IMR-90 (cell line): ENCODE measurements at regions not wholly inside any gene's neighbourhood (a gene's known extent, or its start where the extent isn't known, plus 50 kb on each side); places are given as distances from the start of the nearest gene placed in this dataset.

Experiments used
- ATAC-seq: fragments of 200-7000 bp; cut with Tn5 transposase; 2 replicates; pipeline ENCODE4 v1.9.1; 2020; ENCODE audit warnings: low read depth, mild to moderate bottlenecking, moderate library complexity
- BruUV-seq: library from RNA; stranded (reverse); fragments of 400-500 nt; replicated peaks from 2 replicates; lab custom pipeline; 2021; lab: Mats Ljungman, UMichigan
- CTCF ChIA-PET: fragments of 300-600 bp; formaldehyde crosslinking; extraction: SDS; loops from one replicate; lab custom pipeline; 2021; ENCODE audit warnings: antibody characterized with exemption; lab: Yijun Ruan, JAX
- POLR2A ChIA-PET: fragments of 300-600 bp; sonication (Branson Sonifier 250); formaldehyde crosslinking; loops from one replicate; lab custom pipeline; 2022; ENCODE audit warnings: antibody characterized with exemption; ENCODE audit not compliant: unreplicated experiment; lab: Charles Lee
- DNase-seq: peaks from one replicate; pipeline ENCODE4 v3.0.0; 2013
- H2AFZ ChIP-seq: replicated peaks from 2 replicates; pipeline ENCODE3; 2013; ENCODE audit warnings: low read length, mild to moderate bottlenecking; ENCODE audit not compliant: poor library complexity
- H2AK5ac ChIP-seq: 2 replicates; pipeline ENCODE4 v1.6.1; 2013; ENCODE audit warnings: low read depth, low read length, inconsistent platforms
- H2AK9ac ChIP-seq: replicated peaks from 2 replicates; pipeline ENCODE3; 2013; ENCODE audit warnings: mild to moderate bottlenecking, low read depth, low read length, moderate library complexity; ENCODE audit not compliant: poor library complexity
- H2BK120ac ChIP-seq: 2 replicates; pipeline ENCODE4 v1.6.1; 2013; ENCODE audit warnings: low read depth, low read length, inconsistent platforms
- H2BK15ac ChIP-seq: 3 replicates; pipeline ENCODE4 v1.6.1; 2013; ENCODE audit warnings: low read depth, low read length, inconsistent platforms
- H2BK20ac ChIP-seq: 2 replicates; pipeline ENCODE4 v1.6.1; 2013; ENCODE audit warnings: low read depth, mild to moderate bottlenecking, inconsistent platforms, low read length, moderate library complexity
- H2BK5ac ChIP-seq: 2 replicates; pipeline ENCODE4 v1.6.1; 2013; ENCODE audit warnings: mild to moderate bottlenecking, low read depth, low read length, inconsistent platforms; ENCODE audit not compliant: poor library complexity, severe bottlenecking
- H3K14ac ChIP-seq: replicated peaks from 2 replicates; pipeline ENCODE4 v1.6.1; 2013; ENCODE audit warnings: low read depth, low read length, inconsistent platforms
- H3K18ac ChIP-seq: 2 replicates; pipeline ENCODE4 v1.6.1; 2013; ENCODE audit warnings: low read depth, low read length, control low read depth
- H3K23ac ChIP-seq: 2 replicates; pipeline ENCODE4 v1.6.1; 2013; ENCODE audit warnings: low read depth, low read length, inconsistent platforms
- H3K27ac ChIP-seq: 2 replicates; pipeline ENCODE4 v1.5.1; 2013; ENCODE audit warnings: mild to moderate bottlenecking, control low read depth, low read length; ENCODE audit not compliant: insufficient read depth
- H3K27me3 ChIP-seq: 2 replicates; pipeline ENCODE4 v1.6.1; 2013; ENCODE audit warnings: low read length; ENCODE audit not compliant: control insufficient read depth, insufficient read depth
- H3K36me3 ChIP-seq: 2 replicates; pipeline ENCODE4 v1.6.1; 2013; ENCODE audit warnings: low read length, mixed read lengths; ENCODE audit not compliant: control insufficient read depth, insufficient read depth
- H3K4ac ChIP-seq: 2 replicates; pipeline ENCODE4 v1.6.1; 2013; ENCODE audit warnings: low read depth, low read length, inconsistent platforms
- H3K4me1 ChIP-seq: 2 replicates; pipeline ENCODE4 v1.6.1; 2013; ENCODE audit warnings: low read length, mixed read lengths; ENCODE audit not compliant: control insufficient read depth, insufficient read depth
- H3K4me2 ChIP-seq: 2 replicates; pipeline ENCODE4 v1.6.1; 2013; ENCODE audit warnings: low read depth, mild to moderate bottlenecking, control low read depth, low read length, moderate library complexity
- H3K4me3 ChIP-seq: 2 replicates; pipeline ENCODE4 v1.5.1; 2013; ENCODE audit warnings: low read depth, mild to moderate bottlenecking, control low read depth, low read length, moderate library complexity; ENCODE audit not compliant: insufficient read depth
- H3K56ac ChIP-seq: 2 replicates; pipeline ENCODE4 v1.6.1; 2013; ENCODE audit warnings: low read length, inconsistent platforms; ENCODE audit not compliant: insufficient read depth; ENCODE audit errors: extremely low read depth
- H3K79me1 ChIP-seq, 2 experiments: 2 replicates each; pipeline ENCODE4 v1.6.1; 2013; ENCODE audit warnings: low read length in 2 of 2, inconsistent platforms in 1 of 2, low read depth in 1 of 2
- H3K9ac ChIP-seq: 2 replicates; pipeline ENCODE4 v1.6.1; 2013; ENCODE audit warnings: low read depth, low read length, control low read depth
- H3K9me1 ChIP-seq: 2 replicates; pipeline ENCODE4 v1.6.1; 2013; ENCODE audit warnings: low read length, inconsistent platforms; ENCODE audit not compliant: insufficient read depth
- H3K9me3 ChIP-seq: 2 replicates; pipeline ENCODE4 v1.6.1; 2013; ENCODE audit warnings: low read length; ENCODE audit not compliant: control insufficient read depth, insufficient read depth
- H4K20me1 ChIP-seq: 2 replicates; pipeline ENCODE4 v1.6.1; 2013; ENCODE audit warnings: low read length, inconsistent platforms; ENCODE audit not compliant: insufficient read depth
- H4K5ac ChIP-seq: 2 replicates; pipeline ENCODE4 v1.6.1; 2013; ENCODE audit warnings: mild to moderate bottlenecking, low read depth, low read length, control low read depth
- H4K8ac ChIP-seq, 2 experiments: 2 replicates each; pipeline ENCODE4 v1.6.1; 2013; ENCODE audit warnings: low read depth in 2 of 2, low read length in 2 of 2, control low read depth in 1 of 2, inconsistent platforms in 1 of 2
- H4K91ac ChIP-seq: 2 replicates; pipeline ENCODE4 v1.6.1; 2013; ENCODE audit warnings: low read depth, low read length, inconsistent platforms; ENCODE audit not compliant: insufficient read depth
- BHLHE40 ChIP-seq: fragments of 150-350 bp; IDR thresholded peaks from 2 replicates; pipeline ENCODE4 v1.6.1; 2016; ENCODE audit warnings: mild to moderate bottlenecking, low read depth, low read length
- CEBPB ChIP-seq: IDR thresholded peaks from 2 replicates; pipeline ENCODE4 v1.6.1; 2012; ENCODE audit warnings: low read depth, low read length, improper control_type of control experiment
- CHD1 ChIP-seq: IDR thresholded peaks from 2 replicates; pipeline ENCODE4 v1.6.1; 2012; ENCODE audit warnings: low read depth, low read length, improper control_type of control experiment
- FOS ChIP-seq: fragments of 150-350 bp; IDR thresholded peaks from 2 replicates; pipeline ENCODE4 v1.6.1; 2016; ENCODE audit warnings: low read depth, low read length
- MAFK ChIP-seq: IDR thresholded peaks from 2 replicates; pipeline ENCODE4 v1.6.1; 2012; ENCODE audit warnings: low read depth, low read length, improper control_type of control experiment
- MAZ ChIP-seq: IDR thresholded peaks from 2 replicates; pipeline ENCODE4 v1.6.1; 2012; ENCODE audit warnings: low read depth, mild to moderate bottlenecking, low read length, improper control_type of control experiment, moderate library complexity, borderline replicate concordance
- MXI1 ChIP-seq: IDR thresholded peaks from 2 replicates; pipeline ENCODE4 v1.6.1; 2012; ENCODE audit warnings: low read depth, mild to moderate bottlenecking, low read length, moderate library complexity, borderline replicate concordance
- NFE2L2 ChIP-seq: fragments of 150-350 bp; IDR thresholded peaks from 2 replicates; pipeline ENCODE4 v1.6.1; 2016; ENCODE audit warnings: low read depth, mild to moderate bottlenecking, low read length
- POLR2A ChIP-seq: IDR thresholded peaks from 2 replicates; pipeline ENCODE4 v1.6.1; 2012; ENCODE audit warnings: mild to moderate bottlenecking, low read depth, low read length
- RAD21 ChIP-seq: IDR thresholded peaks from 2 replicates; pipeline ENCODE4 v1.6.1; 2012; ENCODE audit warnings: low read length, improper control_type of control experiment
- RCOR1 ChIP-seq: IDR thresholded peaks from 2 replicates; pipeline ENCODE4 v1.6.1; 2012; ENCODE audit warnings: mild to moderate bottlenecking, low read length, improper control_type of control experiment; ENCODE audit not compliant: insufficient replicate concordance
- RFX5 ChIP-seq: IDR thresholded peaks from 2 replicates; pipeline ENCODE4 v1.8.0; 2012; ENCODE audit warnings: low read depth, mild to moderate bottlenecking, low read length, moderate library complexity
- SMC3 ChIP-seq: fragments of 150-350 bp; IDR thresholded peaks from 2 replicates; pipeline ENCODE4 v1.6.1; 2016; ENCODE audit warnings: low read depth, mild to moderate bottlenecking, antibody characterized with exemption, low read length, moderate library complexity
- WGBS, 2 experiments: methylation state at CpG; one replicate each; pipeline versions ENCODE4 v1.1.5 to v1.1.7; 2013; ENCODE audit warnings: missing lambda C conversion rate in 2 of 2; ENCODE audit not compliant: insufficient read length in 1 of 2; ENCODE audit errors: extremely low coverage in 2 of 2; 5-methylcytosine and 5-hydroxymethylcytosine counted together
- dilution Hi-C: fragments of 300-500 bp; cut with HindIII; formaldehyde crosslinking; loops from one replicate; pipeline ENCODE4 v1.14.3; 2018; ENCODE audit warnings: low sequenced_read_pairs; ENCODE audit not compliant: unreplicated experiment
- in situ Hi-C: fragments of 300-500 bp; cut with MboI; formaldehyde crosslinking; loops from 3 replicates; pipeline ENCODE4 v1.14.3; 2019; ENCODE audit warnings: low sequenced_read_pairs, inconsistent platforms, mixed read lengths
- intact Hi-C: fragments of 100-400 bp; cut with micrococcal nuclease; formaldehyde crosslinking; loops from 2 replicates; pipeline ENCODE4 v1.10.0; 2022
- TF ChIP-seq, protein P1 (sequence below): fragments of 150-350 bp; IDR thresholded peaks from 2 replicates; pipeline ENCODE4 v1.6.1; 2016; ENCODE audit warnings: low read depth, mild to moderate bottlenecking, low read length, moderate library complexity, borderline replicate concordance
- TF ChIP-seq, protein P2 (sequence below): conservative IDR thresholded peaks from 2 replicates; pipeline ENCODE4 v1.5.1; 2012; ENCODE audit warnings: mild to moderate bottlenecking, low read depth, low read length, improper control_type of control experiment
- TF ChIP-seq, protein P3 (sequence below): fragments of 150-350 bp; IDR thresholded peaks from 2 replicates; pipeline ENCODE4 v1.6.1; 2017; ENCODE audit warnings: mild to moderate bottlenecking, antibody characterized with exemption, low read length, low read depth

DNA sequence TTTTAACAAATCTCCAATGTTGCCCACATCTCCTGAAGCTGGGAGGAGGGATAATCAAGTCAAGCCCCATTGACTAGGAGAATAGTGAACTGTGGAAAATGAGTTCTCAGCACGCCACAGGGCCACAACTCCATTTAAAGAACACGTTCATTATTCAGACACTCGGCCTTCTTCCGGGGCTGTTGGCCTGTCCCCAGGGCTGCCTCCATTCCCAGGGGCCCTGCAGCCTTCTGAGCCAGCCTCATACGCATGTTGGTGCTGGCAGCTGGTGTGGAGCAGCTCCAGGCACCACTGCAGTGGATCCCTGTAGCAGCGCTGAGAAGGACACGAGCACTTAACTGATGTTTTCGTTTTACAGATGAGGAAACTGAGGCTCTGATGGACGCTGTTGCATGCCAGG is 87.5 kb upstream of the RCN1 start:
- peaks cover 2% of the 10 kb centered on the region; the same call in 1 of the 2 replicates for H3K9me1 ChIP-seq
- POLR2A ChIA-PET, result no interaction called here
- no peak overlapping the region for H3K4ac ChIP-seq
- no peak overlapping the region for H2AK9ac ChIP-seq
- H4K5ac ChIP-seq, result no peak overlapping the region
- WGBS, 2 experiments, result 52% methylated on average over 4 of the region's 9 CpGs; no CpG with 5 or more reads in 1 of the 2 experiments
- H3K4me1 ChIP-seq, result 0 out of 2 replicates have a peak, but pooled peaks cover 2% of the 10 kb centered on the region
- no peak overlapping the region for H4K8ac ChIP-seq
- no peak overlapping the region for H3K56ac ChIP-seq
- H2BK5ac ChIP-seq, result no peak overlapping the region
- peaks cover 35% of the 10 kb centered on the region for H3K27me3 ChIP-seq
- H3K9ac ChIP-seq, result no peak overlapping the region
- ATAC-seq (no peak), DNase-seq (no peak)
- no peak overlapping the region for H3K4me3 ChIP-seq
- no peak overlapping the region for H3K23ac ChIP-seq
- BruUV-seq, result no TSS peak
- no peak overlapping the region for H2BK120ac ChIP-seq
- H3K4me2 ChIP-seq, result no peak overlapping the region
- H2AFZ ChIP-seq, result no peak overlapping the region
- H3K18ac ChIP-seq, result no peak overlapping the region
- no peak for TF ChIP-seq MAFK
- TF ChIP-seq MXI1, result no peak
- TF ChIP-seq FOS, result no peak
- TF ChIP-seq, protein P1, sequence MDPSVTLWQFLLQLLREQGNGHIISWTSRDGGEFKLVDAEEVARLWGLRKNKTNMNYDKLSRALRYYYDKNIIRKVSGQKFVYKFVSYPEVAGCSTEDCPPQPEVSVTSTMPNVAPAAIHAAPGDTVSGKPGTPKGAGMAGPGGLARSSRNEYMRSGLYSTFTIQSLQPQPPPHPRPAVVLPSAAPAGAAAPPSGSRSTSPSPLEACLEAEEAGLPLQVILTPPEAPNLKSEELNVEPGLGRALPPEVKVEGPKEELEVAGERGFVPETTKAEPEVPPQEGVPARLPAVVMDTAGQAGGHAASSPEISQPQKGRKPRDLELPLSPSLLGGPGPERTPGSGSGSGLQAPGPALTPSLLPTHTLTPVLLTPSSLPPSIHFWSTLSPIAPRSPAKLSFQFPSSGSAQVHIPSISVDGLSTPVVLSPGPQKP, result no peak
- TF ChIP-seq CHD1, result no peak
- no peak for TF ChIP-seq MAZ
- no peak for TF ChIP-seq NFE2L2
- TF ChIP-seq BHLHE40, result no peak
- TF ChIP-seq, protein P2, sequence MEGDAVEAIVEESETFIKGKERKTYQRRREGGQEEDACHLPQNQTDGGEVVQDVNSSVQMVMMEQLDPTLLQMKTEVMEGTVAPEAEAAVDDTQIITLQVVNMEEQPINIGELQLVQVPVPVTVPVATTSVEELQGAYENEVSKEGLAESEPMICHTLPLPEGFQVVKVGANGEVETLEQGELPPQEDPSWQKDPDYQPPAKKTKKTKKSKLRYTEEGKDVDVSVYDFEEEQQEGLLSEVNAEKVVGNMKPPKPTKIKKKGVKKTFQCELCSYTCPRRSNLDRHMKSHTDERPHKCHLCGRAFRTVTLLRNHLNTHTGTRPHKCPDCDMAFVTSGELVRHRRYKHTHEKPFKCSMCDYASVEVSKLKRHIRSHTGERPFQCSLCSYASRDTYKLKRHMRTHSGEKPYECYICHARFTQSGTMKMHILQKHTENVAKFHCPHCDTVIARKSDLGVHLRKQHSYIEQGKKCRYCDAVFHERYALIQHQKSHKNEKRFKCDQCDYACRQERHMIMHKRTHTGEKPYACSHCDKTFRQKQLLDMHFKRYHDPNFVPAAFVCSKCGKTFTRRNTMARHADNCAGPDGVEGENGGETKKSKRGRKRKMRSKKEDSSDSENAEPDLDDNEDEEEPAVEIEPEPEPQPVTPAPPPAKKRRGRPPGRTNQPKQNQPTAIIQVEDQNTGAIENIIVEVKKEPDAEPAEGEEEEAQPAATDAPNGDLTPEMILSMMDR, result no peak
- TF ChIP-seq RFX5, result no peak
- no peak for TF ChIP-seq POLR2A
- TF ChIP-seq SMC3, result no peak
- no peak for TF ChIP-seq RAD21
- no peak for TF ChIP-seq RCOR1
- TF ChIP-seq CEBPB, result no peak
- TF ChIP-seq, protein P3, sequence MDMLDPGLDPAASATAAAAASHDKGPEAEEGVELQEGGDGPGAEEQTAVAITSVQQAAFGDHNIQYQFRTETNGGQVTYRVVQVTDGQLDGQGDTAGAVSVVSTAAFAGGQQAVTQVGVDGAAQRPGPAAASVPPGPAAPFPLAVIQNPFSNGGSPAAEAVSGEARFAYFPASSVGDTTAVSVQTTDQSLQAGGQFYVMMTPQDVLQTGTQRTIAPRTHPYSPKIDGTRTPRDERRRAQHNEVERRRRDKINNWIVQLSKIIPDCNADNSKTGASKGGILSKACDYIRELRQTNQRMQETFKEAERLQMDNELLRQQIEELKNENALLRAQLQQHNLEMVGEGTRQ, result no peak
- dilution Hi-C loops, result no loop called here
- intact Hi-C loops, result no loop called here
- H4K91ac ChIP-seq, result no peak overlapping the region
- H3K14ac ChIP-seq, result no peak overlapping the region
- no peak overlapping the region for H3K27ac ChIP-seq
- H2AK5ac ChIP-seq, result no peak overlapping the region
- no peaks in the 10 kb centered on the region for H3K79me1 ChIP-seq
- H3K36me3 ChIP-seq, result no peaks in the 10 kb centered on the region
- CTCF ChIA-PET, result no interaction called here
- no peak overlapping the region for H2BK20ac ChIP-seq
- no peaks in the 10 kb centered on the region; the same call in 1 of the 2 replicates for H3K9me3 ChIP-seq
- in situ Hi-C loops, result no loop called here
- H4K20me1 ChIP-seq, result no peaks in the 10 kb centered on the region
- H2BK15ac ChIP-seq, result no peak overlapping the region
